Right cardiac atrium (tissue), 5 donors: ENCODE measurements at regions not wholly inside any gene's neighbourhood (a gene's known extent, or its start where the extent isn't known, plus 50 kb on each side); places are given as distances from the start of the nearest gene placed in this dataset.
A peak's percentile ranks its signal among the peaks of the same experiment; 100 is the strongest.

Source experiments
- ATAC-seq, 2 donors: fragments of 200-7000 bp; cut with Tn5 transposase; one replicate each; pipeline versions ENCODE4 v1.8.0 to v1.9.1; 2020; ENCODE audit warnings: moderate library complexity in 2 of 2, mild to moderate bottlenecking in 1 of 2
- DNase-seq, 3 donors: peaks; one replicate each; pipeline ENCODE4 v3.0.0-alpha.2; 2020
- H3K27ac ChIP-seq: one replicate; pipeline ENCODE4 v1.5.1; 2013; ENCODE audit warnings: mild to moderate bottlenecking, low read length, control low read depth, moderate library complexity
- H3K27me3 ChIP-seq: one replicate; pipeline ENCODE4 v1.6.1; 2013; ENCODE audit not compliant: control insufficient read depth, insufficient read depth
- H3K4me1 ChIP-seq: one replicate; pipeline ENCODE4 v1.6.1; 2013; ENCODE audit warnings: low read length; ENCODE audit not compliant: control insufficient read depth, insufficient read depth
- H3K4me3 ChIP-seq: one replicate; pipeline ENCODE4 v1.5.1; 2013; ENCODE audit warnings: low read length, control low read depth
- H3K9me3 ChIP-seq: one replicate; pipeline ENCODE4 v1.6.1; 2013; ENCODE audit warnings: low read length; ENCODE audit not compliant: control insufficient read depth
- WGBS: extraction: QIAGEN DNeasy Blood & Tissue Kit; methylation state at CpG from one replicate; pipeline ENCODE4 v1.1.7; 2013; 5-methylcytosine and 5-hydroxymethylcytosine counted together
- intact Hi-C, 4 donors: fragments of 100-400 bp; cut with DNase I; formaldehyde crosslinking; loops; one replicate each; pipeline versions ENCODE4 v1.11.0 to v1.14.0; 2022 to 2023
- donor health status: healthy with polysubstance abuse.
- donor health status: DM: no; HTN: yes; CAD: no.
- donor health status: DM: no; HTN: no; CAD: no.
- donor health status: DM: no; HTN: yes; CAD: no; lungs with severe emphysema.
- donor health status: DM: yes; HTN: yes; CAD: no.

DNA sequence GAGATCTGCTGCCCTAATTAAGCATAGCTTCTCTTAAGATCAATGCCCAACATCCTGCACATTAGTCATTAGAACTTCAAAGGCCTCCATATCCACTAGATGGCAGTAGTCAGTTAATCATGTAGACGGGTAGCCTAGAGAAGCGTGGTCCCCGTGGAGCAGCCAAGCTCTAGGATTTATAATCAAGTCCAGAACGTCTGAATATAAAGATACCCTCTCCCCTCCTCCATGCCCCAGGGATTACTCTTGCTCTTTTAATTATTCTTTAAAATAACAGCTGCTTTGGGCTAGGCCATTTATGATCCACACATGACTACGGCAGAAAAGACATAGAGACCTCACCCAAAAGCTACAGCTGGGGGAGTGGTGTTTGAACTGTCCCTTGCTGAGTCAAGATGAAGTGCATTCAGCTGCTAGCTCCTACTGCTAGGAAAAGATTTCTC, 327.6 kb upstream of the PLET1 start:
- WGBS = 12% methylated on average over 5 of the region's 5 CpGs
- H3K9me3 ChIP-seq = no peaks in the 10 kb centered on the region
- H3K4me1 ChIP-seq = no peaks in the 10 kb centered on the region
- ATAC-seq (peak; percentile 86 to 89), DNase-seq (peak; percentile 61 to 85 (median 73))
- H3K4me3 ChIP-seq = no peak overlapping the region
- intact Hi-C loops = loop anchor here (5.0 to 10.0 kb wide), 4 partner anchors 187 to 699 kb away; partner anchors contain the start of gene NCAM1 (in 1 of the 4)
- H3K27ac ChIP-seq = no peak overlapping the region
- no peaks in the 10 kb centered on the region for H3K27me3 ChIP-seq

- intact Hi-C loops = loop anchor here (5.0 to 10.0 kb wide), 4 partner anchors 186 to 698 kb away; partner anchors contain the start of gene NCAM1 (in 1 of the 4)
- Histone ChIP-seq H3K9me3 (no peaks in the 10 kb centered on the region), H3K4me3 (no peak overlapping the region), H3K4me1 (no peaks in the 10 kb centered on the region), H3K27ac (no peak overlapping the region), H3K27me3 (no peaks in the 10 kb centered on the region)
- ATAC-seq (no peak), DNase-seq (no peak)
- WGBS = 47% methylated on average over 3 of the region's 3 CpGs
These were observed 328.5 kb upstream of the PLET1 start for GRCh38 chr11:112589155-112589554.

DNA sequence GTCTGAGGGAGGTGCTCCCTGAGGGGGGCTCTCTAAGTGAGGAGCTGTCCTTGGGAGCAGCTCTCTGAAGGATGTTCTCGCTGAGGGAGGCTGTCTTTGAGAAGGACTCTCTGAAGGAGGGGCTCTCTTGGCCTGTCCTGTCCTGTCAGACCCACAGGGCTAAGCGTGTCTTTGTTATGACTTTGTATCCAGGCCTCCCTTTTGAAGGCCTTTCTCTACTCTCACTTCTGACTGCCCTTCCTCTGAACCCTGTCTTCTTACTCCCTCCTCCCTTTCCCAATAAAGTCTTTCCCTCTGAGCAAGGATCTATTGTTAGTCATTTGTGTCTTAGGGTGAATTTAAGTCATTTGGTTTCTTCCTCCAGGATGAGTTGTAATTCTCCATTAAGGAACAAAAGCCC, 330.1 kb upstream of the PLET1 start:
- ATAC-seq (no peak), DNase-seq (no peak)
- Histone ChIP-seq H3K4me1 (no peaks in the 10 kb centered on the region), H3K4me3 (no peak overlapping the region), H3K27ac (no peak overlapping the region), H3K9me3 (no peaks in the 10 kb centered on the region), H3K27me3 (no peaks in the 10 kb centered on the region)
- WGBS = 86% methylated on average over 2 of the region's 2 CpGs
- intact Hi-C loops = loop anchor here in 1 of 4 donors (5.0 kb wide), 1 partner anchor 702 kb away; no protein-coding TSS in a partner anchor

DNA sequence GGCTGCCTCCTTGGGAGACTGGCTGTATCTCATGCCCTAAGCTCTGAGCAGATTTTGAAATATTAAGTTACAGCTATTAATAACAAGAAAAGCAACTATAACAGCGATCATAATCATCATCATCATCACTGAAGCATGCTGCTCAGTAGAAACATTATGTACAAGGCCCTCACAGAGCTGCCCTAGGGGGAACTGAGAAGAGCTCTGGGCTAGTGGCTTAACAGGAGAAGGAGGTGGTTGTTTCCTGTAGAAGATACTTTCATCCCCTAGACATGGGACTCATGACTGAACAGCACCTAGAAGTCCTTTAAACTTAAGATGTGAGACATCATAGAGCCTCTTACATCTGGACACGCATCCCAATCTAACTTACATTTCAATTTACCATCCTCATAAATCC, 332.8 kb upstream of the PLET1 start:
- WGBS = 86% methylated on average over 2 of the region's 2 CpGs
- no peaks in the 10 kb centered on the region for H3K9me3 ChIP-seq
- H3K27ac ChIP-seq = no peak overlapping the region
- no peaks in the 10 kb centered on the region for H3K4me1 ChIP-seq
- no peaks in the 10 kb centered on the region for H3K27me3 ChIP-seq
- ATAC-seq (no peak), DNase-seq (no peak)
- H3K4me3 ChIP-seq = no peak overlapping the region
- intact Hi-C loops = loop anchor here in 1 of 4 donors (5.0 kb wide), 1 partner anchor 699 kb away; no protein-coding TSS in a partner anchor

DNA sequence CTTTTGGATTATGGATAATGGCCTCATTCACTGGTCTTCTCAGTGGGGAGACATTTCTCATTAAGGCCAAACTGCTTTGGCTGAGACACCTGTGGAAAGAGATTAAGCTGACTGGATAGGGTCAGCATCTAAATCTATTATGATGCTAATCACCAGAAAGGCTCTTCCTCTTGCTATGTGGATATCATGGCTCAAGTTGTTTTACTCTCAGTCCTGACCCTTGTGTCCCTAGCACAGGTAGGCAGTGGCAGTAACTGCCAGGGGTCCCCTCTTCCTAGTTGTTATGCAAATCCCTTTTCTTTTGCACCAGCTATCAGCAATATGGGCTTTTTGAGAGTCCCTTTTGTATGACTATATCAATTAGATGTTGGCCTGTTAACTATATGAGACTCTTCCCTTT, 335.7 kb upstream of the PLET1 start:
- Histone ChIP-seq H3K9me3 (no peaks in the 10 kb centered on the region), H3K4me3 (no peak overlapping the region), H3K27ac (no peak overlapping the region), H3K4me1 (no peaks in the 10 kb centered on the region), H3K27me3 (no peaks in the 10 kb centered on the region)
- no peak for ATAC-seq
- DNase-seq = no peak
- intact Hi-C loops = no loop called here

DNA sequence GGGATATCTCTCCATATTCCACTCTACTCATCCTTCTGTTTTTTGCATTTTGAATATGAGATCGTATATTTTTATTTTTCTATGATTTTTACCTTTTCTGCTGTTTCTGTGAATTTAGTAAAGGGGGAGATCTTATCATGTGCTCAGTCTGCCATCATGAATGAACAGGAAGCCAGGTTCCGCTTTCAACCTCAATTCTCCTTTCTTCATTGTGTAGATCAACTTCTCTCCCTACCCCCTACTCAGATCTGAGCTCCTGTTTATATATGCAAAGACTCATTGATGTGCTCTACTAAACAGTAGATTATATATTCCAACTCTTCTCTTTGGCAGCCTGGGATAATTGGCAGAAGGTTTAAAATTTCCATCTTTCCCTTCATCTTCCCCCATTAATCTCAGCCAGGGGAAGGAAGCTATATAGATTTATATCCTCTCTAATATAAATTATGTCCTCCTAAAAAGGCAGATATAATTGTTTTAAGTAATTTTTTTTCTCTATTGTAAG, 336.7 kb upstream of the PLET1 start:
- intact Hi-C loops = no loop called here
- Histone ChIP-seq H3K9me3 (no peaks in the 10 kb centered on the region), H3K27ac (no peak overlapping the region), H3K27me3 (no peaks in the 10 kb centered on the region), H3K4me1 (no peaks in the 10 kb centered on the region), H3K4me3 (no peak overlapping the region)
- DNase-seq = no peak
- 94% methylated on average over 2 of the region's 2 CpGs for WGBS
- no peak for ATAC-seq

- H3K27ac ChIP-seq = no peak overlapping the region
- H3K4me1 ChIP-seq = no peaks in the 10 kb centered on the region
- no peak for DNase-seq
- intact Hi-C loops = no loop called here
- ATAC-seq = no peak
- H3K4me3 ChIP-seq = no peak overlapping the region
- no peaks in the 10 kb centered on the region for H3K27me3 ChIP-seq
- H3K9me3 ChIP-seq = no peaks in the 10 kb centered on the region
These were observed 338.6 kb upstream of the PLET1 start for GRCh38 chr11:112599265-112599664.

DNA sequence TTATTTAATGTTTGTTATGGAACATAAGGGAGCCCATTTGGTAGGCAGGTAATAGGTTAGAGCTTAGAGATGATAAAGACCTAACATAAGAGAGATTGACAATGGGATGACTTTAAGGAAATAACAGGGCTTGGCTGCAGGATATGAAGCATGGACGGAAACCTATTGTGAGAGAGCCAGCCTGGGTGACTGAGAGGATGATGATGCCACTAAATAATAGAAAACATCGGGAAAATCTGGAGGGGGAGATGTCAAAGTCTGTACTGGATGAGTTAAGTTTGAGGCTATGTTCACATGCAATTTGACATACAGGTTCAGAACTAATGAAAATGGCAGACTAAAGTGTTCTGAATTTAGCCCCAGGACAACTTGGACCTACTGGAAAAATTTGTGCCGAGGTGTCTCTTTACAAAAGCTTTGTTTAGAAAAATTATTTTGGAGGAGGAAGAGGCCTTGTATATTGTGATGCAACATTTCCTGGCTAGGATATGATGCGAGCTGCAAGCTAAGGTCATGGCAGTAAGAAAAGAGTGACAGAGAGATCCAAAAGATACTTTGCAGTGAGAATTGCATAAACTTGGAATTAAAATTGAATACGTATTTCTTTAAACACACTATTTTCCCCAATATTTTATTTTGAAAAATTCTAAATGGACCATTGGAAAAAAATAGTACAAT, 339.3 kb upstream of the PLET1 start:
- H3K9me3 ChIP-seq = no peaks in the 10 kb centered on the region
- H3K27ac ChIP-seq = no peak overlapping the region
- 53% methylated on average over 5 of the region's 5 CpGs for WGBS
- H3K4me3 ChIP-seq = no peak overlapping the region
- no peaks in the 10 kb centered on the region for H3K4me1 ChIP-seq
- intact Hi-C loops = no loop called here
- ATAC-seq (no peak), DNase-seq (no peak)
- H3K27me3 ChIP-seq = no peaks in the 10 kb centered on the region

- intact Hi-C loops = no loop called here
- no peak for ATAC-seq
- Histone ChIP-seq H3K4me3 (no peak overlapping the region), H3K9me3 (no peaks in the 10 kb centered on the region), H3K27ac (no peak overlapping the region), H3K4me1 (no peaks in the 10 kb centered on the region), H3K27me3 (no peaks in the 10 kb centered on the region)
- no peak for DNase-seq
These were observed 344.5 kb upstream of the PLET1 start for GRCh38 chr11:112605093-112605666.

DNA sequence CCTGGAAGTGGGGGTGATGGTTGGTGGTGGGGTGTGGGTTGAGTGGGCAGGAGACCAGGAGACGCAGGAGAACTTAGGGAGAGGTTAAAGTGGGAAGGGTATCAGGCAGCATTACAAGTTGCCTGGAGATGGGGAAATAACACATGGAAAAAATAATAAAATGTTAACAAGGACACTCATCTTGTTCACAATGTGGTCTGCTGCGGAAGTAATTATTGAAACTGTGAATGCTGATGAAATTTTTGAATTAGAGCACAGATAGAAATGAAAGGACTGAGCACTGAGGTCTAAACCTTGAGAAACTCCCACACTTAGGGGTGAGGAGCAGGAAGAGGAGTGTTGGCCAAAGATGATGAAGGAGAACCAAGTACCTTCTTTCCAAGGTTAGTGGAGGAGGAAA, 346.0 kb upstream of the PLET1 start:
- ATAC-seq = no peak
- Histone ChIP-seq H3K9me3 (no peaks in the 10 kb centered on the region), H3K4me1 (peaks cover 6% of the 10 kb centered on the region), H3K27ac (no peak overlapping the region), H3K27me3 (no peaks in the 10 kb centered on the region), H3K4me3 (no peak overlapping the region)
- 86% methylated on average over 2 of the region's 2 CpGs for WGBS
- no peak for DNase-seq
- intact Hi-C loops = no loop called here

DNA sequence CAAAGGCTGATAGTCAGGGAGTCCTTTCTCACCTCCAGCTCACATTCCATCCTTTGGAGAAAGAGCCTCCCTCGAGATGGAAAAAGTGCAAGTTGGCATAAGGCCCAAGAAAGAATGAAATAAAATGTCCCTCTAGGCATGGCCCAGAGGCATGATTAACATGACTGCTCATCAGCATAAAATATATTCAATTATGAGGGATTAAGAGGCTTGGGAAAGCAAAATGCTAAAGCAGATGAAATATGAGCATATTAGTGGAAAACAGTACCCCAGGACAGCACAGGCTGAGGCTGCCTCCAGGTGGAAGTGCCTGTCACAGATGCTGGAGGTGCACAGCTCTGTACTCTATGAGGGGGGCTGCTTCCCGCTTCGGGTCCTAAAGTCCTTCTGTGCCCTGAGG, 347.8 kb upstream of the PLET1 start:
- DNase-seq = no peak
- H3K4me1 ChIP-seq = peaks cover 7% of the 10 kb centered on the region
- intact Hi-C loops = no loop called here
- 75% methylated on average over 3 of the region's 3 CpGs for WGBS
- no peak overlapping the region for H3K4me3 ChIP-seq
- no peak for ATAC-seq
- no peaks in the 10 kb centered on the region for H3K9me3 ChIP-seq
- no peak overlapping the region for H3K27ac ChIP-seq
- H3K27me3 ChIP-seq = no peaks in the 10 kb centered on the region
